Fibroblast of mammary gland (primary cell): ENCODE measurements at regions not wholly inside any gene's neighbourhood (a gene's known extent, or its start where the extent isn't known, plus 50 kb on each side); places are given as distances from the start of the nearest gene placed in this dataset.

Experiments used
- DNase-seq: peaks from one replicate; pipeline ENCODE4 v3.0.0-alpha.2; 2010; ENCODE audit warnings: low read depth
- H3K4me3 ChIP-seq: 2 replicates; pipeline ENCODE4 v1.5.1; 2011; ENCODE audit warnings: low read depth, mild to moderate bottlenecking, low read length, moderate library complexity; ENCODE audit not compliant: control insufficient read depth
- TF ChIP-seq, protein P1 (sequence below): conservative IDR thresholded peaks from 2 replicates; pipeline ENCODE4 v1.5.1; 2011; ENCODE audit warnings: low read depth, low read length, inconsistent platforms; ENCODE audit not compliant: control insufficient read depth, insufficient read depth

DNA sequence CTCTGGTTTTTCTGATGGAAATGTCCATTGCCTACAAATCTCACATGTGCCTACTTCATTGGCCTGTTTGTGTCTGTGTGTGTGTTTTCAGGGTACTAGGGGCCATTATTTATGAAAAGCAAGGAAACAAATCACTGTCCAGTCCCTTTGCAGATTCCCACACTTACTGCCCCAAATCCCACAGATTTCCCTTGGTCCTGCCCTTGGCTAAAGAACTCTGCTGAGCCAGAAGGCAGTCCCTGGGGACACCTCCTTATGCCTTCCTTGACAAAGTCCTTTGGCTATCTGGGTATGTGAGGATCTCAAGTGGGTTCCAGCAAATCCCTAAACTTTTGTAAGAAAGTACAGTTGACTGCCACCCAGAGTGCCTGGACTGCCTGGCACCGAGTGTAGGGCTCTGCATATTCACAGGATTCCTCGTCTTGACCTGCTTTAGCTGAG lies 388.1 kb downstream of the BCAT1 start:
- peak overlapping the region; percentile 77 for H3K4me3 ChIP-seq
- DNase-seq: peak; percentile 48

DNA sequence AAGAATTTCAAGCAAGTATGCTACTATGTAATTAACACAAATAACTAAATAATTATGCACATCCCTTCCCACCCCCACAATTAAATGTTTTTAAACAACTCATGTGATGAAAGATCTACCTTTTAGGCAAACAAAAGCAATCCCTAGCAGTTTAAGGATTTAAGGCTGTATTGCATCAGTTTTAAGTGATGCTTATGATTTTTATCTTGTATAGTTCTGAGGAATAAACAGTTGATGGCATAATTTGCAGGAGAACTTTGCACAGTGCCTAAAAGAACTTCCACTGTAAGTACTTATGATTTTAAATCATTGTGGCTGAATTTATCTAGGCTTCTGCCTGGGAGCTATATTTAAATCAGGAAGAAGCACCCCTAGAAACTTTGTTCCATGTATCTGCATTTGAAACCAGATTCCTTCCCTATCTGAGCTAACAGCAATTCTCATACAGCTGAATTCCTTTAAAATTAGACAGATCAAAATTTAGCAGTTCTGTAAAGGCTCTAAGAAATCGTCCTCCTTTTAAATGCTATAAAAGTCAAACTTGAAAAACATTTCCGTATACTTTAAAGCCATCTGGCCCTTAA lies 388.6 kb downstream of the BCAT1 start:
- TF ChIP-seq, protein P1, sequence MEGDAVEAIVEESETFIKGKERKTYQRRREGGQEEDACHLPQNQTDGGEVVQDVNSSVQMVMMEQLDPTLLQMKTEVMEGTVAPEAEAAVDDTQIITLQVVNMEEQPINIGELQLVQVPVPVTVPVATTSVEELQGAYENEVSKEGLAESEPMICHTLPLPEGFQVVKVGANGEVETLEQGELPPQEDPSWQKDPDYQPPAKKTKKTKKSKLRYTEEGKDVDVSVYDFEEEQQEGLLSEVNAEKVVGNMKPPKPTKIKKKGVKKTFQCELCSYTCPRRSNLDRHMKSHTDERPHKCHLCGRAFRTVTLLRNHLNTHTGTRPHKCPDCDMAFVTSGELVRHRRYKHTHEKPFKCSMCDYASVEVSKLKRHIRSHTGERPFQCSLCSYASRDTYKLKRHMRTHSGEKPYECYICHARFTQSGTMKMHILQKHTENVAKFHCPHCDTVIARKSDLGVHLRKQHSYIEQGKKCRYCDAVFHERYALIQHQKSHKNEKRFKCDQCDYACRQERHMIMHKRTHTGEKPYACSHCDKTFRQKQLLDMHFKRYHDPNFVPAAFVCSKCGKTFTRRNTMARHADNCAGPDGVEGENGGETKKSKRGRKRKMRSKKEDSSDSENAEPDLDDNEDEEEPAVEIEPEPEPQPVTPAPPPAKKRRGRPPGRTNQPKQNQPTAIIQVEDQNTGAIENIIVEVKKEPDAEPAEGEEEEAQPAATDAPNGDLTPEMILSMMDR: no peak
- H3K4me3 ChIP-seq: no peak overlapping the region
- no peak for DNase-seq

More for the DNA sequence above, 388.1 kb downstream of the BCAT1 start:
- TF ChIP-seq, protein P1: no peak

DNA sequence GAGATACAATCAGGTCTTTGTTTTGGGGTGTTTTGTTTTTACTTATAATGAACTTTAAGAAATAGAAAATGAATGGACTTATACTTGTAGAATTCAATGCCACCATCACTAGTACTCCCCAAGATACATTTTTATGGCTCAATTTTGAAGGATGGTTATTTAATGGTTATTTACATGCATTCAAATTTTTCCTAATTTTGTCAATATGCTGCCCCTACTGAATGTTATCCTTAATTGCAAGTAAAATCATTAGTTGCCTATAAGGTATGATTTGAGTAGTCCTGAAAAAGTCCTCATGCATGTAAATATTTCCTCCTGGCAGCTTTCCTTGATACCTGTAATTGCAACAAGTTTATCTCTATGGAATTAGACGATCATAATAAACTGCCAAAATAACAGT lies 391.2 kb downstream of the BCAT1 start:
- no peak for DNase-seq
- no peak overlapping the region for H3K4me3 ChIP-seq
- TF ChIP-seq, protein P1: no peak

DNA sequence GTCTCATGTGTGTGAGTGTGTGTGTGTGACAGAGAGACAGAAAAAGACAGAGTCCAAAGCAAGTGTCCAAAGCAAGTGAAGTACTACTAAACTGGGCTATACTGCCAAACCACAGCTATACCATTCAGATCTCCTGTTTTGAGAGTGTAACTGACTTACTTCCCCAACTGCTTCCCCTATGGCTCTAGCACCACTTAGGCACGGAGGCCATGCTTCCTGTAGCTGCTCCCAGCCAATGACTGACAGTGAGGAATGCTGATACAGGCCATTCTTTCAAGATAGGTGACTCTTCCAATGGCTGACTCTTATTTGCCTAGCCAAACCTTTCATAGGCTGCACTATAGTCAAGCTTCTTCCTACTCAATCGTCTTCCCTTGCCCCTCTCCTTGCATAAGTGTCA lies 393.2 kb downstream of the BCAT1 start:
- no peak overlapping the region for H3K4me3 ChIP-seq
- TF ChIP-seq, protein P1: no peak
- DNase-seq: no peak

DNA sequence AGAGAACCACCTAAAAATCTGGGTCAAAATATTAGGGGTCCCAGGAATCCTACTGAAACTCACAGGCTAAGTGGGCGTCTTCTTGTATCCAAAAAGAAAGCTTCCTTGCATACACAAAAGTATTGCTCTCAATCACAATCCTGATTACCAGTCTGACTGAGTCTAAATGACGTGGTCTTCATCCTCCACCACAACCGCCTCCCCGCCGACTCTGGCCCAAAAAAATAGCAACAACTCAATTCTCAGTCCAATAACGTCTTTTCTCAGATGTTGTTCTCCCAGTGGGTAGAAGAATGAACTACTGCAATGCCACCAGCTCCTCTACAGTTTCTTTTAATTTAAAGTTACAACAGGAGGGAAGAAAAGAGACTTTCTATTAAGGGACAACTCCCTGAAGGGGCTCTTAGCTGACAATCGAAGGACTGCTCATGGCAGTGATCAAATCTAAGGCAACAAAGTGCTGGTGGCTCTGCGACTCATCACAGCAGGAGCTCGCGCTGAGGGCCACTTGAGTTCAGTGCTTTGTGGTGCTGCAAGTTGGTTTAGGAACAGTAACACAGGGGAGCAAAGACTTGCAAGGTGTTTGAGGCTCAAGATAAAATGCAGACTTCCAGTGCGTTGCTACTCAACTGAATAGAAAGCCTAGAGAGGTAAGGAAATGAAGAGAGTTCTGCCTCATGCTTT lies 394.1 kb downstream of the BCAT1 start:
- TF ChIP-seq, protein P1: no peak
- H3K4me3 ChIP-seq: no peak overlapping the region
- DNase-seq: no peak

DNA sequence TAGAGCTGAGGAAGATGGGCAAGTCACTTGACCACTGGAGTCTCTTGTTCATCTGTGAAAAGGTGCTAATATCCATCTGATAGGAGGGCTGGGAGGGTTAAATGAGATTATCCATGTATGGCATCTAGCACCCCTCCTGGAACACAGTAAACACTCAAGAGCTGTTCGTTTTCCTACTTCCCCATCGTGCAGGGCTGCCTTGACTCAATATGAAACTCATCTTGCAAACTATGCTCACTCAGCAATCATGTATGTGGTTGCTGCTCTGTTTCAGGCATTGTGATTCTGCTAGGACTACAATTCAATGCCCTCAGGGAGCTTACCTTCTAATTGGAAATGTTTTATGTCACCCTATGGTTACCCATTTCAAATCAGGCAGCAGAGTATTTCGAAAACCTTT lies 395.6 kb downstream of the BCAT1 start:
- no peak for DNase-seq
- no peak overlapping the region for H3K4me3 ChIP-seq
- TF ChIP-seq, protein P1: no peak
